NCI-H82 (cell line): ENCODE measurements at regions not wholly inside any gene's neighbourhood (a gene's known extent, or its start where the extent isn't known, plus 50 kb on each side); places are given as distances from the start of the nearest gene placed in this dataset.

Experiments
- DNase-seq: peaks from one replicate; lab custom pipeline; 2025; lab: John Stamatoyannopoulos, UW

GRCh38 chr21:18951271-18952038 lies 547.9 kb upstream of the TMPRSS15 start:
- peak; percentile 61 for DNase-seq

GRCh38 chr21:18954441-18954844 lies 550.9 kb upstream of the TMPRSS15 start:
- DNase-seq, result peak; percentile 36

DNA sequence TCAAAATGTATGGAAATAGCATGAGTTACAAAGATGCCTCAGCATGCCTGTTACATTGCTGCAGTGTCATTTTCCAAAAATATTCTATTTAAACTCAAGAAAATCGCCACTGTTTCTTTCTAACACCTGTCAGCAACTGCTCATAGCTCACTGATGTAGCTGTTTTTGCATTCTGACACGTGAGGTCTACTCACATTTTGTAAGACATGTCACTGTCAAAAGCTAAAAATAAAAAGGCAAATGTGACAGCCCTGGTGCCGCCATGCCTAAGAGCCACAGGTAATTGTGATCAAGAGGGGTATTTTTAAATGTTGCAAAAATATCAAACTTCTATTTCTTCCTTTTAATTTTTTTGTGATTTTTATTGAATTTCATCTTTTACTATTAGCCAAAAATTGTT lies 556.2 kb upstream of the TMPRSS15 start:
- DNase-seq, result no peak

GRCh38 chr21:18960306-18960705 lies 556.7 kb upstream of the TMPRSS15 start:
- no peak for DNase-seq

GRCh38 chr21:18970416-18970815 lies 566.8 kb upstream of the TMPRSS15 start:
- no peak for DNase-seq

DNA sequence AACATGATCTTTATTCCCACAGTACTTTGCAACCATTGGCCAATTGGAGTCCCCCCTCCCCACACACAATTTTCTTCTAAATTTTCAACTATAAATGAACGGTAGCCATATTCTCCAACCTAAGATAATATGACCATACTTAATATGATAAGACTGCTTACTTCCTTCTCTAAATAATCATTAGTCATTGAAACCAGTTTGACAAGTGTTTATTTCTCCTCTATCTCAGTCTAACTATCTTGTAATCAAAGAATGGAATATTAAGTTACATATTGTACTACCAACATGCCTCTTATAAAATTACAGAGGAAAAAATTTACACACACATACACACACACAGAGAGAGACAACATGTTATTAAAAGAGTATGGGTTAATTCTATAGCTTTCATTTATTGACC lies 567.4 kb upstream of the TMPRSS15 start:
- DNase-seq, result no peak

DNA sequence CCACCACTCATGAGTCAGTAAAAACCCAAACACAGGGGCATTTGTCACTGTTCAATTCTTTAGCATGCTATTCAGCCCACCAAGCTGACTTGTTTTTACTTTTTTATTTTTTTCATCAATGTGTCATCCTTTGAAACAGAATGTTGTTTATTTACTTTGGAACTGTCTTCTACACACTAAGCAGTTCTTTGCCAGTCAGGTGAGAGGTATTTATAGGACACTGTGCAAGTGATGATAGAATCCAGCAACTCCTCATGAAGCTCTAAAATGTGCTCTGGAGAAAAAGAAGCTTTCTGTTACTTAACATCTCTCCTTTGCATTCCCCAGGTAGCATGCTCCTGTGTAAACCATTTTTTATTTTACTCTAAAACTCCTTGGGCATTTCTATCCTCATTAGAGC lies 582.0 kb upstream of the TMPRSS15 start:
- no peak for DNase-seq

- no peak for DNase-seq
Observed at GRCh38 chr21:18986197-18986596, 582.6 kb upstream of the TMPRSS15 start.

GRCh38 chr21:18987520-18988026 lies 584.0 kb upstream of the TMPRSS15 start:
- DNase-seq, result no peak

- no peak for DNase-seq
Observed at GRCh38 chr21:18989953-18990495, 586.4 kb upstream of the TMPRSS15 start.

GRCh38 chr21:18991846-18992245 lies 588.3 kb upstream of the TMPRSS15 start:
- no peak for DNase-seq

DNA sequence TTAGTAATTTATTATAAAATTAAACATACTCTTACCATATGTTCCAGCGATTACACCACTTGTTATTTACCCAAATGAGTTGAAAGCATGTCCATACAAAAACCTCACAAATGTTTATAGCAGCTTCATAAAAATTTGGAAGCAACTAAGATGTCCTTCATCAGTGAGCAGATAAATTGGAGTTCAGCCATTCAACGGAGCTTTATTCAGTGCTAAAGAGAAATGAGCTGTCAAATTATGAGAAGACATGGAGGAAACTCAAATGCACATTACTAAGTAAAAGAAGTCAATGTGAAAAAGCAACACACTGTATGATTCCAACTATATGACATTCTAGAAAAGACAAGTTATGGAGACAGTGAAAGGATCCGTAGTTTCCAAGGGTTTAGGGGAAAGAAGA lies 606.7 kb upstream of the TMPRSS15 start:
- DNase-seq, result no peak

DNA sequence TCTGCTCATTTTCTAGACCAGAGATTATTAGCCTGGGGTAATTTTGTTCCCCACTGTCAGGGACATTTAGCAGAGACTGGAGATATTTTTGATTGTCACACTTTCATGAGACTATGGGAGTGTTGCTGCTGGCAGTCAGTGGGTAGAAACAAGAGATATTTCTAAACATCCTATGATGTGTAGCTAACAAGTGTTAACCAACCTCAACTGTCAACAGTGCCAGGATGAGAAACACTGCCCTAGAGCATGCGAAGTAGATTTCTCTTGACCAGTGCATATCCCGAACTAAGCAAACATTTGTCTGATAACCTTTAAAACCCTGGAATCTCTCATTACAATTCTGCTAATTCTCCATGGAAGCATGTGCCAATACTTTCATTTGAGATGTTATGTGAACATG lies 607.4 kb upstream of the TMPRSS15 start:
- no peak for DNase-seq

GRCh38 chr21:19011451-19011850 lies 607.9 kb upstream of the TMPRSS15 start:
- DNase-seq, result no peak

DNA sequence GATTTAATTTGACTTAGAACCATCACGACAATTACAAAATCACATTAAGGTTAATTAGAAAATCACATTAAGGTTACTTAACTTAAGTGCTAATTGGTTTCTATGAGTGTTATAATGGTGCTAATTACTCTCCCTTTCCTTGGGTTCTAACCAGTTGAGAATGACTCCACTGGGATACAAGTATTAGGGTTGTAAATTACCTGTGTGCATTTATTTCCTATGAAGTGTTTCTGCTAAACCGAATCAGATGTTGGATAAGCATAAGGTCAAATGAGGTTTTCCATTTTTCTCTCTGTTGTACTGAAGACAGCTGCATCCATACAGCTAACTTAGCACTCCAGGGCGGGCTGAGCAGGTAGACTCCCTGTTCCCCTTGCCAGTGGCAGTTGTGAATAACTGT lies 610.3 kb upstream of the TMPRSS15 start:
- peak; percentile 82 for DNase-seq

DNA sequence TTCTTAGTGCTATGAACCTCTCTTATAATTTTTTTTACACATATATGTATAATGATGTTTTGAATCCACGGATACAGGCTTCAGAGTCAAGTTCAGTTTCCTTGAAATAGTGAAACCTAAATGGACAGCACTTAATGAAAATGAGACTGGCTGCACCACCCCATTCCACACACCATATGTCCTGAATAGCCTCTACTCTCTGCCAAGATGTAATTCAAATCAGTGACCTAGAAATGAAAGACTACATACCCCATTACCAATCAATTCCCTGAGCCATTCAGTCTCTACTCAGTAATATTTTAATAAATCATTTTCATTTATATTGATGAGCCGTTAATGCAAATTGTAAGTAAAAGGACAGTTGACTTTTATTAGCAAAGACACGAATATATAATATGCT lies 614.9 kb upstream of the TMPRSS15 start:
- DNase-seq, result no peak

- no peak for DNase-seq
Observed at GRCh38 chr21:19022978-19023377, 619.4 kb upstream of the TMPRSS15 start.

- DNase-seq, result peak; percentile 72
Observed at GRCh38 chr21:19026911-19027310, 623.3 kb upstream of the TMPRSS15 start.

GRCh38 chr21:19029816-19030215 lies 626.2 kb upstream of the TMPRSS15 start:
- no peak for DNase-seq

DNA sequence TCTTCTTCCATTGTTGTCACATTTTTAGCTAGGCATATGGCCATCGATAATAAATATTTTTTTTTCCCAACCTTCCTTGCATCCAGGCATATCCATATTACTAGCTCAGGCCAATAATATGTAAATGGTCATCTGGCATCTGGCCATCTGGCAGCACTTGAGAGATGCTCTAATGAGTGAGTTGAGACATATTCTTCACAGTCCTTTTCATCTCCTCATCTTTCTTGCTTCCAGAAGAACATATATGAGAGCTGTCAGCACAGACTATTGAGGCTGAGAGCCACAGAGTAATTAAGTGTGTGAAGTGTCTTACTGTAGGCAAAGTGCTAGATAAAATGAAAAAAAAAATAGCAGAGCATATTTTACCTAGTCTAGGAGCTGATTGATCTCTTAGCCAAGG lies 628.4 kb upstream of the TMPRSS15 start:
- peak; percentile 17 for DNase-seq

- peak; percentile 41 for DNase-seq
Observed at GRCh38 chr21:19034041-19034440, 630.5 kb upstream of the TMPRSS15 start.

DNA sequence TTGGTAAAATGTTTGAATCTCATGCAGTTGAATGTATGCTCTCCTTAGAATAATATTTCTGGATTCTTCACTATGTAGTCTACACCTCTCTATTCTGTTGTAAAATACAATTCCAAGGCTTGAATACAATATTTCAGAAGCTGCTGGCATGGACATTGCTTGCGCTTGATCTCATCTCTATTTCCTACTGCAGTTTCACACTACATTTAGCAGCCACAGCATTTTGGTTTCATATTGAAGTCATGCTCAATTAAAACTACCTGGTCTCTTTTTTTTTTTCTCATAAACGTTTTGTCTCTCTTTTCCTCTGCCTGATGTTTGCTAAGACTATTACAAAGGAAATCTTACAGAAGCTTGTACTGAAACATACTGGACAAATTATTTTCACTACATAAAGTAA lies 631.0 kb upstream of the TMPRSS15 start:
- DNase-seq, result no peak

- no peak for DNase-seq
Observed at GRCh38 chr21:19045876-19046275, 642.3 kb upstream of the TMPRSS15 start.
